ENCODE measurements at regions not wholly inside any gene's neighbourhood (a gene's known extent, or its start where the extent isn't known, plus 50 kb on each side); places are given as distances from the start of the nearest gene placed in this dataset.

GRCh38 chr2:220114443-220114842 lies 487.0 kb downstream of the SLC4A3 start:
- TF ChIP-seq CTCF (IDR thresholded peaks at IDR 0.05; ENCODE audit: poor library complexity) (no peak), EZH2phosphoT487 (IDR thresholded peaks at IDR 0.05; ENCODE audit: low read depth, severe bottlenecking, unreplicated experiment) (no peak)

Data from hepatocyte (in vitro differentiated cells).